SK-N-SH (cell line): ENCODE measurements at regions not wholly inside any gene's neighbourhood (a gene's known extent, or its start where the extent isn't known, plus 50 kb on each side); places are given as distances from the start of the nearest gene placed in this dataset.

Experiments
- MXI1 ChIP-seq: IDR thresholded peaks from 2 replicates; pipeline ENCODE4 v1.6.1; 2012; ENCODE audit warnings: mild to moderate bottlenecking, low read depth, low read length, improper control_type of control experiment
- NFIC ChIP-seq: IDR thresholded peaks from 2 replicates; pipeline ENCODE4 v1.4.0; 2012; ENCODE audit warnings: borderline replicate concordance
- SMC3 ChIP-seq: IDR thresholded peaks from 2 replicates; pipeline ENCODE4 v1.6.1; 2012; ENCODE audit warnings: low read depth, low read length, improper control_type of control experiment
- TEAD4 ChIP-seq: IDR thresholded peaks from 2 replicates; pipeline ENCODE4 v1.4.0; 2012; ENCODE audit warnings: mild to moderate bottlenecking, borderline replicate concordance; ENCODE audit not compliant: insufficient read depth
- TF ChIP-seq, protein P1 (sequence below): fragments of 200-600 bp; sonication (generic); IDR thresholded peaks from 2 replicates; pipeline ENCODE4 v1.6.1; 2017; ENCODE audit warnings: antibody characterized with exemption, mild to moderate bottlenecking, moderate library complexity

GRCh38 chr5:143596824-143597223 is 193.3 kb upstream of the NR3C1 start:
- TF ChIP-seq NFIC = no peak
- no peak for TF ChIP-seq SMC3
- no peak for TF ChIP-seq TEAD4
- TF ChIP-seq, protein P1, sequence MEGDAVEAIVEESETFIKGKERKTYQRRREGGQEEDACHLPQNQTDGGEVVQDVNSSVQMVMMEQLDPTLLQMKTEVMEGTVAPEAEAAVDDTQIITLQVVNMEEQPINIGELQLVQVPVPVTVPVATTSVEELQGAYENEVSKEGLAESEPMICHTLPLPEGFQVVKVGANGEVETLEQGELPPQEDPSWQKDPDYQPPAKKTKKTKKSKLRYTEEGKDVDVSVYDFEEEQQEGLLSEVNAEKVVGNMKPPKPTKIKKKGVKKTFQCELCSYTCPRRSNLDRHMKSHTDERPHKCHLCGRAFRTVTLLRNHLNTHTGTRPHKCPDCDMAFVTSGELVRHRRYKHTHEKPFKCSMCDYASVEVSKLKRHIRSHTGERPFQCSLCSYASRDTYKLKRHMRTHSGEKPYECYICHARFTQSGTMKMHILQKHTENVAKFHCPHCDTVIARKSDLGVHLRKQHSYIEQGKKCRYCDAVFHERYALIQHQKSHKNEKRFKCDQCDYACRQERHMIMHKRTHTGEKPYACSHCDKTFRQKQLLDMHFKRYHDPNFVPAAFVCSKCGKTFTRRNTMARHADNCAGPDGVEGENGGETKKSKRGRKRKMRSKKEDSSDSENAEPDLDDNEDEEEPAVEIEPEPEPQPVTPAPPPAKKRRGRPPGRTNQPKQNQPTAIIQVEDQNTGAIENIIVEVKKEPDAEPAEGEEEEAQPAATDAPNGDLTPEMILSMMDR = no peak
- no peak for TF ChIP-seq MXI1
